Body of pancreas (tissue), 4 donors: ENCODE measurements at regions not wholly inside any gene's neighbourhood (a gene's known extent, or its start where the extent isn't known, plus 50 kb on each side); places are given as distances from the start of the nearest gene placed in this dataset.

Source experiments
- ATAC-seq: fragments of 150-250 bp; one replicate; pipeline ENCODE4 v1.9.1; 2016
- DNase-seq, 4 donors: peaks; one replicate each; pipeline ENCODE4 v3.0.0-alpha.2; 2019
- H3K27ac ChIP-seq, 4 donors: fragments of 200-600 bp; sonication (generic); 1 replicate in 3 of 4; 2 replicates in 1 of 4; pipeline versions ENCODE4 v1.5.1 to v1.6.1; 2016 to 2019; ENCODE audit warnings: mild to moderate bottlenecking in 1 of 4, mixed read lengths in 1 of 4, moderate library complexity in 1 of 4
- H3K27me3 ChIP-seq, 2 donors: fragments of 200-600 bp; sonication (generic); one replicate each; pipeline ENCODE4 v1.6.0; 2016; ENCODE audit warnings: mild to moderate bottlenecking in 1 of 2
- H3K36me3 ChIP-seq, 2 donors: fragments of 200-600 bp; sonication (generic); replicated peaks in 1 of 2; 2 replicates each; pipeline ENCODE4 v1.5.1; 2016; ENCODE audit warnings: low read depth in 2 of 2; ENCODE audit not compliant: insufficient read depth in 1 of 2
- H3K4me1 ChIP-seq: fragments of 200-600 bp; sonication (generic); one replicate; pipeline ENCODE4 v1.6.0; 2016
- H3K4me3 ChIP-seq, 2 donors: fragments of 200-600 bp; sonication (generic); 1 replicate in 1 of 2; 2 replicates in 1 of 2; pipeline ENCODE4 v1.5.1; 2016 to 2019
- H3K9me3 ChIP-seq, 3 donors: fragments of 200-600 bp; sonication (generic); 1 replicate in 2 of 3; 2 replicates in 1 of 3; pipeline ENCODE4 v1.5.1; 2016
- POLR2A ChIP-seq, 3 donors: fragments of 450-650 bp; IDR thresholded peaks; one replicate each; pipeline ENCODE4 v1.6.1; 2016; ENCODE audit warnings: antibody characterized with exemption in 3 of 3, mild to moderate bottlenecking in 2 of 3
- WGBS, 2 donors: methylation state at CpG; one replicate each; pipeline ENCODE4 v1.1.5; 2017; 5-methylcytosine and 5-hydroxymethylcytosine counted together
- intact Hi-C: fragments of 100-400 bp; cut with DNase I; formaldehyde crosslinking; loops from one replicate; pipeline ENCODE4 v1.15.1; 2023
- TF ChIP-seq, protein P1 (sequence below), 7 experiments: fragments of 450-650 bp in 4 of 7; fragments of 200-600 bp in 3 of 7; sonication (generic) in 3 of 7; IDR thresholded peaks; one replicate each; pipeline ENCODE4 v1.5.1; 2016 to 2019; ENCODE audit warnings: antibody characterized with exemption in 7 of 7

DNA sequence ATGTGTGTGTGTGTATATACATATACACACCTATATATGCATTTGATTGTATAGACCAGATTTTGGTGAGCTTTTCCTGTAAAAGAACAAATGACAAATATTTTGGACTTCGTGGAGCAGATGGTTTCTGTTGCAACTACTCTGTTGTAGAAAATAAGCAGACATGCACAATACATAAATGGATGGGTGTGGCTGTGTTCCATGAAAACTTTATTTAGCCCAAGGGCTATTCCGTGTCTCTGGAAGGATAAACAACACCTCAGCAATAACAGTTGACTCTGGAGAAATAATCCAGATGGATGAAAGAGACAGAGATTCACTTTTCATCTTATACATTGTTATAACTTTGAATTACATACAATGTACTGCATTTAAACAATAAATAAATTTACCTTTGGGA, 441.4 kb downstream of the CNTN3 start:
- Histone ChIP-seq H3K4me3 (no peak overlapping the region), H3K9me3 (no peaks in the 10 kb centered on the region), H3K27me3 (no peaks in the 10 kb centered on the region), H3K36me3 (no peaks in the 10 kb centered on the region), H3K4me1 (no peaks in the 10 kb centered on the region), H3K27ac (no peak overlapping the region)
- WGBS, 2 donors = 36 to 48% methylated on average over 2 of the region's 2 CpGs
- TF ChIP-seq POLR2A (IDR thresholded peaks at IDR 0.05) = no peak
- TF ChIP-seq, protein P1, sequence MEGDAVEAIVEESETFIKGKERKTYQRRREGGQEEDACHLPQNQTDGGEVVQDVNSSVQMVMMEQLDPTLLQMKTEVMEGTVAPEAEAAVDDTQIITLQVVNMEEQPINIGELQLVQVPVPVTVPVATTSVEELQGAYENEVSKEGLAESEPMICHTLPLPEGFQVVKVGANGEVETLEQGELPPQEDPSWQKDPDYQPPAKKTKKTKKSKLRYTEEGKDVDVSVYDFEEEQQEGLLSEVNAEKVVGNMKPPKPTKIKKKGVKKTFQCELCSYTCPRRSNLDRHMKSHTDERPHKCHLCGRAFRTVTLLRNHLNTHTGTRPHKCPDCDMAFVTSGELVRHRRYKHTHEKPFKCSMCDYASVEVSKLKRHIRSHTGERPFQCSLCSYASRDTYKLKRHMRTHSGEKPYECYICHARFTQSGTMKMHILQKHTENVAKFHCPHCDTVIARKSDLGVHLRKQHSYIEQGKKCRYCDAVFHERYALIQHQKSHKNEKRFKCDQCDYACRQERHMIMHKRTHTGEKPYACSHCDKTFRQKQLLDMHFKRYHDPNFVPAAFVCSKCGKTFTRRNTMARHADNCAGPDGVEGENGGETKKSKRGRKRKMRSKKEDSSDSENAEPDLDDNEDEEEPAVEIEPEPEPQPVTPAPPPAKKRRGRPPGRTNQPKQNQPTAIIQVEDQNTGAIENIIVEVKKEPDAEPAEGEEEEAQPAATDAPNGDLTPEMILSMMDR (IDR thresholded peaks at IDR 0.05) = no peak
- ATAC-seq (no peak), DNase-seq (no peak)
- intact Hi-C loops = no loop called here

DNA sequence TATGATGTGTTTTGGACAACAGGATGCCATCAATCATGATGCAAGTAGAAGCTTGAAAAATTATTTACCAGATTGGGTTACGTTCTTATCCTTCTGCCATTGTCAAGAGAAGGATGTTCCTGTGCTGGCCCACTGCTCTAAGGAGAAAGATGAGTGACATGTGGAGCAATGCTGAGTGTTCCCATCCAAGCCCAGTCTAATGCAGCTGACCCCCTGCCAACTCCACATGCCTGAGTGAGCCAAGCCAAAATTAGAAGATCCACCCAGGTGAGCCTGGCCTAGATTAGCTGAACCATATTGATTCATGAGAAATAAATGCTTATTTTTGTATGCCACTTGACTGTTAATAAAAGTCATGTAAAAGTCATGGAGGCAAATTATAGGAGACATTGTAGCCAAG, 446.5 kb downstream of the CNTN3 start:
- Histone ChIP-seq H3K9me3 (no peaks in the 10 kb centered on the region), H3K4me3 (no peak overlapping the region), H3K36me3 (no peaks in the 10 kb centered on the region), H3K4me1 (no peaks in the 10 kb centered on the region), H3K27ac (no peak overlapping the region), H3K27me3 (no peaks in the 10 kb centered on the region)
- 27 to 32% methylated on average over 1 of the region's 1 CpG for WGBS, 2 donors
- TF ChIP-seq, protein P1 (IDR thresholded peaks at IDR 0.05) = no peak
- no peak for TF ChIP-seq POLR2A (IDR thresholded peaks at IDR 0.05)
- ATAC-seq (no peak), DNase-seq (no peak)
- intact Hi-C loops = no loop called here

DNA sequence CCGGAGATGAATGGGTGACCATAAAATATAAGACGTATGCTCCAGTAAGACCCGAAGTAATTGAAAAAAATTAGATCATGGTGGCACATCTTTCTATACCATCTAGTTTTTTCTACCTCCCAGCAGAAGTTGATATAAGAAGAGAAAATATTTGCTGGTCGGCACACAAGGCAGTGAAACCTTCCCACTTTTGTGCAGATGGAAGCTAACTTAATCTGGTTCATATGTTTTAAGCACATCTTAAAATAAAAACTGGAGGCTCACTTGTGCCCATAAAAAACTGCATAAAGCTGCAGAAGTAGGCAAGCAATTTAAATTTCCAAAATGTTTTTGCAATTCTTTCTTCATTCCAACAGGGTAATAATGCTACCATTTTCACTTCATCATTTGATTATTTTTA, 449.2 kb downstream of the CNTN3 start:
- DNase-seq (no peak), ATAC-seq (no peak)
- no peak overlapping the region for H3K27ac ChIP-seq
- no peak overlapping the region for H3K4me3 ChIP-seq
- TF ChIP-seq, protein P1 (IDR thresholded peaks at IDR 0.05) = no peak
- TF ChIP-seq POLR2A (IDR thresholded peaks at IDR 0.05) = no peak
- no peaks in the 10 kb centered on the region for H3K9me3 ChIP-seq
- intact Hi-C loops = no loop called here
- no peaks in the 10 kb centered on the region for H3K4me1 ChIP-seq
- no peaks in the 10 kb centered on the region for H3K27me3 ChIP-seq
- WGBS, 2 donors = 70 to 77% methylated on average over 4 of the region's 4 CpGs
- H3K36me3 ChIP-seq = no peaks in the 10 kb centered on the region

DNA sequence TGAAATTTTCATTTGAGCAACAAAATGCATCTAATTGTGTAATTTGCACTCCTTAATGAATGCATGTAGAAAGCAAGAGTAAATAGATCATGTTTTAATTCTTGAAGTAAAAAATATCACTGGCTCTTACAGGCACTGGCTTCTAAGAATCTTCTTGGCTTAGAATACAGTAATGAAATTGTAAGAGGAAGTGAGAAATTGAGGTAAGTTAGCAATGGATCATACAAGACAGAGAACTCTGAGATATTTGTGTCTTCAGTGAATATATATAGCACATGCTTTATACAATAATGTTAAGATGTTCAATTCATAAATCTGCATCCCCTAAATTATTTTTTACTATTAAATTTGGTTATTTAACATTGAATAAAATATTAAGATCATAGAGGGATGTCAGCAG, 465.0 kb downstream of the CNTN3 start:
- Histone ChIP-seq H3K4me3 (no peak overlapping the region), H3K4me1 (no peaks in the 10 kb centered on the region), H3K27ac (no peak overlapping the region), H3K27me3 (no peaks in the 10 kb centered on the region), H3K9me3 (no peaks in the 10 kb centered on the region), H3K36me3 (no peaks in the 10 kb centered on the region)
- intact Hi-C loops = no loop called here
- ATAC-seq (no peak), DNase-seq (no peak)
- no peak for TF ChIP-seq POLR2A (IDR thresholded peaks at IDR 0.05)
- TF ChIP-seq, protein P1 (IDR thresholded peaks at IDR 0.05) = no peak

DNA sequence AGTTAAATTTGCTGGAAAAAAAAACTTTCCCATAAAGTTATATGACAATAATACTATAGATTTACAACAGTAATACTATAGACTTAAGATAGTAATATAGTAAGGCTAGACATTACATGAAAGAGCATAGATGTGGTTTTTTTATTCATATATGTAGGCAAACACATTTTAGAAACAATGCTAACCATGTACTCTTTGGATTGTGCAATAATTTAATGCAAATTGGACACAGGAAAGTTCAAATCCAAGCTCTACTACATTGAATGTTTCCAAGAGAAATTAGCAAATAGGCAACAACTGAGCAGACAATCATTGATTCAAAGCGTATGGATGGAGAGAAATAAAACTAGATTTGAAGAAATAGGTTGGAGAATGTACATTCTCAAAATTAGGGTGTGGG, 469.2 kb downstream of the CNTN3 start:
- intact Hi-C loops = no loop called here
- DNase-seq = no peak
- WGBS, 2 donors = 41 to 54% methylated on average over 1 of the region's 1 CpG

More for the DNA sequence above, 469.2 kb downstream of the CNTN3 start:
- Histone ChIP-seq H3K27ac (no peak overlapping the region), H3K9me3 (no peaks in the 10 kb centered on the region), H3K36me3 (no peaks in the 10 kb centered on the region), H3K4me1 (no peaks in the 10 kb centered on the region), H3K27me3 (no peaks in the 10 kb centered on the region), H3K4me3 (no peak overlapping the region)
- ATAC-seq = no peak
- TF ChIP-seq, protein P1 (IDR thresholded peaks at IDR 0.05) = no peak
- no peak for TF ChIP-seq POLR2A (IDR thresholded peaks at IDR 0.05)
